ENCODE measurements at regions not wholly inside any gene's neighbourhood (a gene's known extent, or its start where the extent isn't known, plus 50 kb on each side); places are given as distances from the start of the nearest gene placed in this dataset.
"Not testable (repeated sequence)": the region's sequence is repeated elsewhere in the genome, so short reads cannot be mapped to it uniquely, and the experiment has no call there.

GRCh38 chr6:135555550-135555949, 58.0 kb upstream of the AHI1 start:
- ATAC-seq (no peak), DNase-seq (ENCODE audit: low spot score) (no peak)

GRCh38 chr6:135557582-135557981, 60.0 kb upstream of the AHI1 start:
- no peak for DNase-seq (ENCODE audit: low spot score)
- no peak for ATAC-seq

- ATAC-seq; DNase-seq (ENCODE audit: low spot score): not testable (repeated sequence)
Measured at GRCh38 chr6:135565605-135566004, 68.1 kb upstream of the AHI1 start.

- DNase-seq (ENCODE audit: low spot score), result no peak
- no peak for ATAC-seq
Measured at GRCh38 chr6:135566311-135567068, 69.0 kb upstream of the AHI1 start.

GRCh38 chr6:135567375-135568083, 70.0 kb upstream of the AHI1 start:
- DNase-seq (ENCODE audit: low spot score) (no peak), ATAC-seq (no peak)

GRCh38 chr6:135568379-135568778, 70.8 kb upstream of the AHI1 start:
- ATAC-seq, result peak; percentile 97
- DNase-seq (ENCODE audit: low spot score), result peak; percentile 64

GRCh38 chr6:135572051-135572450, 74.5 kb upstream of the AHI1 start:
- DNase-seq (ENCODE audit: low spot score) (no peak), ATAC-seq (no peak)

- no peak for DNase-seq (ENCODE audit: low spot score)
- ATAC-seq, result no peak
Measured at GRCh38 chr6:135575629-135576028, 78.1 kb upstream of the AHI1 start.

- no peak for DNase-seq (ENCODE audit: low spot score)
- no peak for ATAC-seq
Measured at GRCh38 chr6:135576055-135576454, 78.5 kb upstream of the AHI1 start.

GRCh38 chr6:135577059-135577538, 79.6 kb upstream of the AHI1 start:
- ATAC-seq, result no peak
- no peak for DNase-seq (ENCODE audit: low spot score)

GRCh38 chr6:135578976-135579375, 81.4 kb upstream of the AHI1 start:
- no peak for ATAC-seq
- no peak for DNase-seq (ENCODE audit: low spot score)

- DNase-seq (ENCODE audit: low spot score) (no peak), ATAC-seq (no peak)
Measured at GRCh38 chr6:135581211-135581610, 83.7 kb upstream of the AHI1 start.

GRCh38 chr6:135583256-135583761, 85.8 kb upstream of the AHI1 start:
- no peak for DNase-seq (ENCODE audit: low spot score)
- no peak for ATAC-seq

- no peak for ATAC-seq
- DNase-seq (ENCODE audit: low spot score), result no peak
Measured at GRCh38 chr6:135586388-135586787, 88.8 kb upstream of the AHI1 start.

- ATAC-seq, result no peak
- no peak for DNase-seq (ENCODE audit: low spot score)
Measured at GRCh38 chr6:135586844-135587243, 89.3 kb upstream of the AHI1 start.

GRCh38 chr6:135592276-135592675, 94.7 kb upstream of the AHI1 start:
- ATAC-seq (no peak), DNase-seq (ENCODE audit: low spot score) (no peak)

- ATAC-seq, result no peak
Measured at GRCh38 chr6:135594000-135594399, 96.5 kb upstream of the AHI1 start.

GRCh38 chr6:135600086-135600702, 102.7 kb upstream of the AHI1 start:
- ATAC-seq, result no peak
- no peak for DNase-seq (ENCODE audit: low spot score)

More at GRCh38 chr6:135594000-135594399, 96.5 kb upstream of the AHI1 start:
- no peak for DNase-seq (ENCODE audit: low spot score)

- no peak for ATAC-seq
Measured at GRCh38 chr6:135600931-135601330, 103.4 kb upstream of the AHI1 start.

GRCh38 chr6:135601857-135602256, 104.3 kb upstream of the AHI1 start:
- no peak for DNase-seq (ENCODE audit: low spot score)
- no peak for ATAC-seq

More at GRCh38 chr6:135600931-135601330, 103.4 kb upstream of the AHI1 start:
- no peak for DNase-seq (ENCODE audit: low spot score)

- DNase-seq (ENCODE audit: low spot score) (no peak), ATAC-seq (no peak)
Measured at GRCh38 chr6:135603249-135603648, 105.7 kb upstream of the AHI1 start.

All from left lobe of liver (tissue), 2 donors.